Testis (tissue), 2 donors: ENCODE measurements at regions not wholly inside any gene's neighbourhood (a gene's known extent, or its start where the extent isn't known, plus 50 kb on each side); places are given as distances from the start of the nearest gene placed in this dataset.

Experiments used
- POLR2A ChIP-seq: fragments of 450-650 bp; IDR thresholded peaks from one replicate; pipeline ENCODE4 v1.6.1; 2017; ENCODE audit warnings: antibody characterized with exemption, mild to moderate bottlenecking, moderate library complexity
- TF ChIP-seq, protein P1 (sequence below), 3 experiments: fragments of 450-650 bp in 2 of 3; fragments of 200-600 bp in 1 of 3; sonication (generic) in 1 of 3; IDR thresholded peaks; one replicate each; pipeline ENCODE4 v1.5.1; 2016 to 2019; ENCODE audit warnings: antibody characterized with exemption in 3 of 3, mild to moderate bottlenecking in 2 of 3, moderate library complexity in 1 of 3

DNA sequence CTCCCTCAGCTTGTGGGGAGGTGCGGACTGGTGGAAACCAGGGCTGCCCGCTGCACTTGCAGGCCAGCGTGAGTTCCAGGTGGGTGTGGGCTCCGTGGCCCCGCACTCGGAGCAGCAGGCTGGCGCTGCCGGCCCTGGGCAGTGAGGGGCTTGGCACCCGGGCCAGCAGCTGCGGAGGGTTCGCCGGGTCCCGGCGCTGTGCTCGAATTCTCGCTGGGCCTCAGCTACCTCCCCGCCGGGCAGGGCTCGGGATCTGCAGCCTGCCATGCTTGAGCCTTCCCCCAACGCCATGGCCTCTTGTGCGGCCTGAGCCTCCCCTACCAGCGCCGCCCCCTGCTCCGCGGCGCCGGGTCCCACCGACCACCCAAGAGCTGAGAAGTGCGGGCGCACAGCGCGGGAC is 71.6 kb upstream of the ADGRL1 start:
- TF ChIP-seq, protein P1, sequence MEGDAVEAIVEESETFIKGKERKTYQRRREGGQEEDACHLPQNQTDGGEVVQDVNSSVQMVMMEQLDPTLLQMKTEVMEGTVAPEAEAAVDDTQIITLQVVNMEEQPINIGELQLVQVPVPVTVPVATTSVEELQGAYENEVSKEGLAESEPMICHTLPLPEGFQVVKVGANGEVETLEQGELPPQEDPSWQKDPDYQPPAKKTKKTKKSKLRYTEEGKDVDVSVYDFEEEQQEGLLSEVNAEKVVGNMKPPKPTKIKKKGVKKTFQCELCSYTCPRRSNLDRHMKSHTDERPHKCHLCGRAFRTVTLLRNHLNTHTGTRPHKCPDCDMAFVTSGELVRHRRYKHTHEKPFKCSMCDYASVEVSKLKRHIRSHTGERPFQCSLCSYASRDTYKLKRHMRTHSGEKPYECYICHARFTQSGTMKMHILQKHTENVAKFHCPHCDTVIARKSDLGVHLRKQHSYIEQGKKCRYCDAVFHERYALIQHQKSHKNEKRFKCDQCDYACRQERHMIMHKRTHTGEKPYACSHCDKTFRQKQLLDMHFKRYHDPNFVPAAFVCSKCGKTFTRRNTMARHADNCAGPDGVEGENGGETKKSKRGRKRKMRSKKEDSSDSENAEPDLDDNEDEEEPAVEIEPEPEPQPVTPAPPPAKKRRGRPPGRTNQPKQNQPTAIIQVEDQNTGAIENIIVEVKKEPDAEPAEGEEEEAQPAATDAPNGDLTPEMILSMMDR (IDR thresholded peaks at IDR 0.05): no peak
- TF ChIP-seq POLR2A: no peak
